ENCODE measurements at regions not wholly inside any gene's neighbourhood (a gene's known extent, or its start where the extent isn't known, plus 50 kb on each side); places are given as distances from the start of the nearest gene placed in this dataset.
A peak's percentile ranks its signal among the peaks of the same experiment; 100 is the strongest.

DNA sequence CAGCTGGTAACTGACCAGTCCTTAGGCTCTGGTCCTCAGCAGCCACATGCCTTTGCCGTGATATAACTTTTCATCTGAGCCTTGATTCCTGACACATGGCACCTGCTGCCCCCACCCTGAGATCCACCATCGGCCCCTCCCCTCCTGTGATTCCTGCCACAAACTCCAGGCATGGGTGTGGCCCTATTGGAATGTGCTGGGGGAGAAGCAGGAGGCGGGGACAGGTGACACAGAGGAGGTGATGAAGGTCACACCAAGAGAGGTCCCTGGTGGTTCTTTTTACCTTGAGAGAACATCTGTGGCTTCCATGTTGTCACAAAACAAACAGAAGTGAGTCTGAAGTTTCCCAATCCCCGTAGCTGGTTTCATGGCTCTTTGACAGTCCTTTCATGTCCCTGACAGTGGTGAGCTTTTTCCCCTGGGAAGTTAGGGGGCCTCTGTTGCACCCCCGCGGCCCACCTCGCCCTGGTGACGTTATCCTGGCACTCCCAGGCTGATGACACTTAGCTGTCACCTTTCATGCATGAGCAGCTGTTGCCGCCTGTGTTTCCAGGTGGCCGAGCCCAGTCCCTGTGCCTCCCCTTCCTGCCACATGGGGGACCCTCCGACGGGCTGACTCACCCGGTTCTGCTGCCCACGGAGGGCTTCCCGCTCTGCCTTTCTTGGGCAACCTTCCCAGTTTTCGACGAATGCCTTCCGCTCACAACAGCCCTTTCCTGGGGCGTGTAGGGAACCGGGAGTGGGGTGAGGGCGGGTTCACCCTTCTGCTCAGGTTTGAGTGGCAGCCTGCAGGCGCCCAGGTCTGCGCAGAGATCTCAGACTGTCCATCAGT lies 66.3 kb upstream of the GLI2 start:
- TF ChIP-seq FOXP2 (optimal IDR thresholded peaks at IDR 0.05; ENCODE audit: borderline replicate concordance, extremely low read depth, extremely low read length, insufficient read depth) (peak; percentile 66), SIN3A (IDR thresholded peaks at IDR 0.05; ENCODE audit: borderline replicate concordance, insufficient read depth, low read length) (no peak)

DNA sequence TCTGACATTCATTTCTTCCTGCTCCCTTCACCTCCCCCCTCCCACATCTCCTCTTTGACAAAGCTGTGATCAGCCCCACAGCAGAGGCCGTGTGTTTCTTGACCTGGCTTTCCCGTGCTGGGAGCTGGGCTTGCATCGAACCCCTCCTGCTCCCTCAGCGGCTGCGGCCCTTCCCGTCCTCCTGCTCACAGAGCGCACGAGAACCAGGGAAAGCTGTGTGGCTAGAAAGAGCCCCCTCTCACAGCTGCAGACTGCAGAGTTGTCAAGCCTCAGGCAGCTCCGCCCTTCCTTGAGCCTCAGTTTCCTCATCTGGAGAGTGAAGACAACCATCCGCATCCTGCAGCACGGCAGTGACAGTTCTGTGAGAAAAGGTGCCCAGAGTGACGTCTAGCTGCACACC lies 65.7 kb upstream of the GLI2 start:
- TF ChIP-seq SIN3A (IDR thresholded peaks at IDR 0.05; ENCODE audit: borderline replicate concordance, insufficient read depth, low read length) (no peak), POLR2AphosphoS5 (IDR thresholded peaks at IDR 0.05; ENCODE audit: low read depth, low read length) (no peak), TAF1 (IDR thresholded peaks at IDR 0.05; ENCODE audit: borderline replicate concordance, insufficient read depth, low read length) (no peak), FOXP2 (optimal IDR thresholded peaks at IDR 0.05; ENCODE audit: borderline replicate concordance, extremely low read depth, extremely low read length, insufficient read depth) (no peak)

GRCh38 chr2:120670371-120670770 lies 65.3 kb upstream of the GLI2 start:
- TF ChIP-seq POLR2AphosphoS5 (IDR thresholded peaks at IDR 0.05; ENCODE audit: low read depth, low read length): no peak
- TF ChIP-seq TAF1 (IDR thresholded peaks at IDR 0.05; ENCODE audit: borderline replicate concordance, insufficient read depth, low read length): no peak
- TF ChIP-seq SIN3A (IDR thresholded peaks at IDR 0.05; ENCODE audit: borderline replicate concordance, insufficient read depth, low read length): no peak
- TF ChIP-seq, protein P1, sequence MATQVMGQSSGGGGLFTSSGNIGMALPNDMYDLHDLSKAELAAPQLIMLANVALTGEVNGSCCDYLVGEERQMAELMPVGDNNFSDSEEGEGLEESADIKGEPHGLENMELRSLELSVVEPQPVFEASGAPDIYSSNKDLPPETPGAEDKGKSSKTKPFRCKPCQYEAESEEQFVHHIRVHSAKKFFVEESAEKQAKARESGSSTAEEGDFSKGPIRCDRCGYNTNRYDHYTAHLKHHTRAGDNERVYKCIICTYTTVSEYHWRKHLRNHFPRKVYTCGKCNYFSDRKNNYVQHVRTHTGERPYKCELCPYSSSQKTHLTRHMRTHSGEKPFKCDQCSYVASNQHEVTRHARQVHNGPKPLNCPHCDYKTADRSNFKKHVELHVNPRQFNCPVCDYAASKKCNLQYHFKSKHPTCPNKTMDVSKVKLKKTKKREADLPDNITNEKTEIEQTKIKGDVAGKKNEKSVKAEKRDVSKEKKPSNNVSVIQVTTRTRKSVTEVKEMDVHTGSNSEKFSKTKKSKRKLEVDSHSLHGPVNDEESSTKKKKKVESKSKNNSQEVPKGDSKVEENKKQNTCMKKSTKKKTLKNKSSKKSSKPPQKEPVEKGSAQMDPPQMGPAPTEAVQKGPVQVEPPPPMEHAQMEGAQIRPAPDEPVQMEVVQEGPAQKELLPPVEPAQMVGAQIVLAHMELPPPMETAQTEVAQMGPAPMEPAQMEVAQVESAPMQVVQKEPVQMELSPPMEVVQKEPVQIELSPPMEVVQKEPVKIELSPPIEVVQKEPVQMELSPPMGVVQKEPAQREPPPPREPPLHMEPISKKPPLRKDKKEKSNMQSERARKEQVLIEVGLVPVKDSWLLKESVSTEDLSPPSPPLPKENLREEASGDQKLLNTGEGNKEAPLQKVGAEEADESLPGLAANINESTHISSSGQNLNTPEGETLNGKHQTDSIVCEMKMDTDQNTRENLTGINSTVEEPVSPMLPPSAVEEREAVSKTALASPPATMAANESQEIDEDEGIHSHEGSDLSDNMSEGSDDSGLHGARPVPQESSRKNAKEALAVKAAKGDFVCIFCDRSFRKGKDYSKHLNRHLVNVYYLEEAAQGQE (IDR thresholded peaks at IDR 0.05; ENCODE audit: insufficient read depth in 1 of 2, low read depth in 2 of 2, low read length in 2 of 2): no peak
- TF ChIP-seq FOXP2 (optimal IDR thresholded peaks at IDR 0.05; ENCODE audit: borderline replicate concordance, extremely low read depth, extremely low read length, insufficient read depth): no peak

DNA sequence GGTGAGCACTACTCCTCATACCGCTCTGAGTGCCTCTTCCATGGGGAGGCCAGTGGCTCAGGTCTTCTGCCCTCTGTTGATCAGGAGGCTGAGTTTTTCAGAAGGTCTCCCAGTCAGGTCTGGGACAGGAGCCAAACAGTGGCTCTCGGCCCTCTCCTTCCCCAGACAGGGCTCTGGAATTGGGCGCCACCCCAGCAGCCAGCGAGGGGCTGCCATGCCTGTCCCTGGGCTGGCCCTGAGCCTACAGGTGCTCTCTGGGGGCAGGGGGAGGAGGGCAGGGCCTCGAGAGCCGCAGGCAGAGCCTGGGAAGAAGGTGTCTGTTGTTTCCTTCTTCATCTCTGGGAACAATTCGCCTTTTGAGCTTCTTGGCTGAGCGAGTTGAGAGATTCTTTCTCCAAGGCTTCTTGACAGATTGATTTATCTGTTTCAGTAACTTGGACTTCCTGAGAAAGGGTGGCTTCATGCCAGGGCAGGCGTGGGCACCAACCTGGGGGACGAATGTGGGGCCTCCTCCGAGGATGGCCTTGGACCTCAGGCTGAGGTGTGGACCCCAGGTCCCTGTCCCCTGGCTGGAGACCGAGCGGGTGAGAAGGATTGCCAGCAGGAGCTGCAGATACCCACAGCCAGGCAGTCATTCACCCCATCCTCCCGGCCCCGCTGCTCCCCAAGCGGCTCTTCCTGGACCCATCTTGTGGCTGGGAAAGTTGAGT lies 64.7 kb upstream of the GLI2 start:
- no peak for TF ChIP-seq SIN3A (IDR thresholded peaks at IDR 0.05; ENCODE audit: borderline replicate concordance, insufficient read depth, low read length)
- no peak for TF ChIP-seq POLR2AphosphoS5 (IDR thresholded peaks at IDR 0.05; ENCODE audit: low read depth, low read length)
- TF ChIP-seq, protein P1 (IDR thresholded peaks at IDR 0.05; ENCODE audit: insufficient read depth in 1 of 2, low read depth in 2 of 2, low read length in 2 of 2): no peak
- no peak for TF ChIP-seq TAF1 (IDR thresholded peaks at IDR 0.05; ENCODE audit: borderline replicate concordance, insufficient read depth, low read length)
- no peak for TF ChIP-seq FOXP2 (optimal IDR thresholded peaks at IDR 0.05; ENCODE audit: borderline replicate concordance, extremely low read depth, extremely low read length, insufficient read depth)

GRCh38 chr2:120672526-120673204 lies 63.0 kb upstream of the GLI2 start:
- TF ChIP-seq, protein P1 (IDR thresholded peaks at IDR 0.05; ENCODE audit: insufficient read depth in 1 of 2, low read depth in 2 of 2, low read length in 2 of 2): no peak
- no peak for TF ChIP-seq SIN3A (IDR thresholded peaks at IDR 0.05; ENCODE audit: borderline replicate concordance, insufficient read depth, low read length)
- TF ChIP-seq FOXP2 (optimal IDR thresholded peaks at IDR 0.05; ENCODE audit: borderline replicate concordance, extremely low read depth, extremely low read length, insufficient read depth): no peak
- no peak for TF ChIP-seq POLR2AphosphoS5 (IDR thresholded peaks at IDR 0.05; ENCODE audit: low read depth, low read length)
- no peak for TF ChIP-seq TAF1 (IDR thresholded peaks at IDR 0.05; ENCODE audit: borderline replicate concordance, insufficient read depth, low read length)

All from PFSK-1 (cell line).